ENCODE measurements at regions not wholly inside any gene's neighbourhood (a gene's known extent, or its start where the extent isn't known, plus 50 kb on each side); places are given as distances from the start of the nearest gene placed in this dataset.

DNA sequence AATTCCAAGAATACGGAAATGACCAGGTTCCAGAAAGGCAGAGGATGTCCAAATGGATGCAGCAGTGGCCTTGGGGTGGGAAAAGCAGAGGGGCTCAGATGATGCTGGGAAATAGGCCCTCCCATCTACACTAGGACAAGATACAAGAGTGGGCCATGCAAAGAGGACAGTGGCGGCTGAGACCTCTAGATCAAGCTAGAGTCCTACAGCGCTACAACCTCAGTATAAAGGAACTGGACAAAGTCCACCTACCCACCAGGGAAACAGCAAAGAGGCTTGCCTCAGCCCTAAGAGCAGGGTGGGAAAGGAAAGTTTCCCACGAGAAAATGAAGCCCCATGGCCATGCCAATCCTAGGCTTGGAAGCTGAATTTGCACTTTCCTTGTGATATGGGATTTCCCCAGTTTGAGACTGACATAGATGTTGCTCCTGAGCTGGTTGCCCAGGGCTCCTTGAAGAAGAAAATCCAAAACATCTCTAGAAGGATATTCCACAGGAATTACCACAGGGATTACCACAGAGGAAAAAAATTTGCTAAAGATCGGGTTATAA lies 282.2 kb downstream of the MREG start:
- TF ChIP-seq, protein P1, sequence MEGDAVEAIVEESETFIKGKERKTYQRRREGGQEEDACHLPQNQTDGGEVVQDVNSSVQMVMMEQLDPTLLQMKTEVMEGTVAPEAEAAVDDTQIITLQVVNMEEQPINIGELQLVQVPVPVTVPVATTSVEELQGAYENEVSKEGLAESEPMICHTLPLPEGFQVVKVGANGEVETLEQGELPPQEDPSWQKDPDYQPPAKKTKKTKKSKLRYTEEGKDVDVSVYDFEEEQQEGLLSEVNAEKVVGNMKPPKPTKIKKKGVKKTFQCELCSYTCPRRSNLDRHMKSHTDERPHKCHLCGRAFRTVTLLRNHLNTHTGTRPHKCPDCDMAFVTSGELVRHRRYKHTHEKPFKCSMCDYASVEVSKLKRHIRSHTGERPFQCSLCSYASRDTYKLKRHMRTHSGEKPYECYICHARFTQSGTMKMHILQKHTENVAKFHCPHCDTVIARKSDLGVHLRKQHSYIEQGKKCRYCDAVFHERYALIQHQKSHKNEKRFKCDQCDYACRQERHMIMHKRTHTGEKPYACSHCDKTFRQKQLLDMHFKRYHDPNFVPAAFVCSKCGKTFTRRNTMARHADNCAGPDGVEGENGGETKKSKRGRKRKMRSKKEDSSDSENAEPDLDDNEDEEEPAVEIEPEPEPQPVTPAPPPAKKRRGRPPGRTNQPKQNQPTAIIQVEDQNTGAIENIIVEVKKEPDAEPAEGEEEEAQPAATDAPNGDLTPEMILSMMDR (conservative IDR thresholded peaks at IDR 0.05; ENCODE audit: low read depth): no peak
- ChIA-PET POLR2A (ENCODE audit: low non-redundant PET) (interaction anchor here (0.6 kb wide), 1 partner anchor 88 kb away, joined by 3 read pairs; no protein-coding TSS in a partner anchor), CTCF (interaction anchor here (0.6 kb wide), 1 partner anchor 15 kb away, joined by 3 read pairs; no protein-coding TSS in a partner anchor)
- no peak overlapping the region for H3K27ac ChIP-seq
- DNase-seq (ENCODE audit: low spot score): no peak

DNA sequence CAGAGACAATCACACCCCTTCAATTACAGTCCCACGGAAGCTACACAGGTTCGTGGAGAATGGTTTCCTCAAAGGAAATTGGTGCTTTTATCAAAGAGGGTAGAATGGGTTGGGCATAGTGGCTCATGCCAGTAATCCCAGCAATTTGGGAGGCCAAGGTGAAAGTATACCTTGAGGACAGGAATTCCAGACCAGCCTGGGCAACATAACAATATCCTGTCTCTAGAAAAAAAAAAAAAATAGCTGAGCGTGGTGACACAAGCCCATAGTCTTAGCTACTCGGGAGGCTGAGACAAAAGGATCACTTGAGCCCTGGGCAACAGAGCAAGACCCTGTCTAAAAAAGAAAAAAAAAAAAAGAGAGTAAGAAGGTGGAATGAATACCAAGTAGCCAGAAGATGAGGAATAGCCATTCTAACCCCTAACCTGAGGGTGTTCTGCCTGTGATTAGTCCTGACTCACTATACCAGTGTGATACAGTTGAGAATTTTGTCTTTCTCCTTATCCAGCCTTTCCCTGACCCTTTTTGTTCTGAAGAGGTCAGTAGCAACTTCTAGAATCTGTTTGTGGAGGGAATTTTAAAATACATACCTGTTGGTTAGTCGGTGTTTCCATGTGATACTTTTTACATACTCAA lies 283.2 kb downstream of the MREG start:
- ChIA-PET CTCF (interaction anchor here (0.6 kb wide), 1 partner anchor 14 kb away, joined by 3 read pairs; no protein-coding TSS in a partner anchor), POLR2A (ENCODE audit: low non-redundant PET) (no interaction called here)
- TF ChIP-seq, protein P1 (conservative IDR thresholded peaks at IDR 0.05; ENCODE audit: low read depth): no peak
- H3K27ac ChIP-seq: no peak overlapping the region
- DNase-seq (ENCODE audit: low spot score): no peak

DNA sequence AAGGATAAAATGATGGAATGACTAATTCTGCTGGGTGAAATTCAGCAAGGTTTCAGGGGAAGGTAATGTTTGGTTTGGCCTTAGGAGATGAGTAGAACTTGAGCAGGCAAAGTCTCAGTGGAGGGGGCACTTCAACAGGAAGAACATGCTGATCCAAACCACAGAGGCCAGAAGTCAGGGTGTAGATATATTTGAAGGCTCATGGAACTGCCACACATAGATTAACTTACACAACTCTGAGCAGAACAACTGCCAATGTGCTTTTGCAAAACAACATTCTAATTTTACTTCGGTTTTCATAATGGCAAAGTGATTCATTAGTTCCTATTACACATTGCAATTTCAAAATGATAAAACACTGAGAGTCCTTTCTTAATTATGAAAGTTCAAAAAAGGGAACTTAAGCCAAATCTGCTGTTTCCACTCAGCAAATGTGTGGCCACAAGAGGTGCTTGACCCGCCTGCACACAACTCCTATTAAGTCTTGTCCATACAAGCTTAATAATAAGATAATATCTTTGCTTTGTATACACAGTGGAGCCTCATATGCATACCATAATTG lies 284.8 kb downstream of the MREG start:
- TF ChIP-seq, protein P1 (conservative IDR thresholded peaks at IDR 0.05; ENCODE audit: low read depth): no peak
- CTCF ChIA-PET: no interaction called here
- POLR2A ChIA-PET (ENCODE audit: low non-redundant PET): no interaction called here
- no peak overlapping the region for H3K27ac ChIP-seq
- DNase-seq (ENCODE audit: low spot score): peak; percentile 28

DNA sequence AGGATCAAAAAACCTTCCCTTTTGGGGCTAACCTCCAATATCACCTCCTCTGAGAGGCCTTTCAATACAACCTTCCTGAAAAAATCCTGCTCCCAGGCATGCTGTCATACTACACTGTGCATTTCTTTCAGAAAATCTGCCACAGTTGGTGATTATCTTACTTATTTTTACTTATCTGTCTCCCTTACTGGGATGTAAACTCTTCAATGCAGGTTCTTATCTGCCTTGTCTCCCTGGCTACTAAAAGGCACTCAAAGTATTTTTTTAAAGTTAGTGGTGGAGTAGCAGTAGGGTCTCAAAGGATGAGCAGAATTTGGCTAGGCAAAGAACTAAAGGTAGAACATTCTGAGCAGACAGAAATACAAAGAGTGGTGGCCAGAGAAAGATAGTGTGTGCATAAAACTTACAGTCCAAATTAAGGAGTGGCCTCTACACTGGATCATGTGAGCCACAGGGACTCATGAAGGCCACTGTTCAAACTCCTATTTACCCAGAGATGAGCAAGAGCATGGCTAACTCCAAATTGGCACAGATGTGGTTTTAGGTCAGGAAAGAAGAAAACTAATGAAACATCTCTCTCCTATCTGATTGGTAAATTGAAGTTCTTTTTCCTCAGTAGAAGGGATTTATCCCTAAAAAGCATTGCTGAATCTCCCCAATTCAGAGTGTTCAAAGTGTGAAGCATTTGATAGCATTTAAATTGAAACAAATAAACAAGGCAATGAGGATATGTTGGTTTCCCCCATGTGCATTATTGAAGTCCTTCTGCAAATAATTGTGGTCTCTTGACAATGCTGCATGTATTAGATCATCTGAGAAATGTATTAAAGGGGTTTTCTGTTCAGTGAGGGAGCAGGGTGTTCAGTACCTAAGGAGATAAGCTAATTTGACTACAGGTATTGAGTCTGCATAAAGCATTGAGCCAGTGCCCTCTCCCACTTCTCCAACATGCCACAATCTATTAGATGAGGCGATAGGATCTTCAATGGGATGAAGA lies 285.5 kb downstream of the MREG start:
- ChIA-PET POLR2A (ENCODE audit: low non-redundant PET) (no interaction called here), CTCF (no interaction called here)
- DNase-seq (ENCODE audit: low spot score): no peak
- no peak overlapping the region for H3K27ac ChIP-seq
- TF ChIP-seq, protein P1 (conservative IDR thresholded peaks at IDR 0.05; ENCODE audit: low read depth): no peak

DNA sequence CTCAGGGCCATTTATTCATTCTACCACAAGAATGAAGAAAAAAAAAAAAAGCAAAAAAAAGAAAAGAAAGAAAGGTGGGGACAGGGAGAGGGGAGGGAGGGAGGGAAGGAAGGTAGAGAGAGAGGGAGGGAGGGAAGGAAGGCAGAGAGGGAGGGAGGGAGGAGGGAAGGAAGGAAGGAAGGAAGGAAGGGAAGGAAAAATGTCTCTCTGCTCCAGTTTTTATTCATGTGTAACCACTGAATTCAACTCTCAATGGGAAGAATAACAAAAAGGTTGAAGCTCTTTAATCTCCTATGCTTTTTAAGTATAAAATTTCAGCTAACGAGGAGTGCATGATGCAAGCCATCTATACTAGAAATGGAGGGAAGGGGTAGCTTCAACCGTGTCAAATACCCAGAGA lies 287.3 kb downstream of the MREG start:
- ChIA-PET POLR2A (ENCODE audit: low non-redundant PET) (no interaction called here), CTCF (interaction anchor here (0.7 kb wide), 1 partner anchor 15 kb away, joined by 3 read pairs; no protein-coding TSS in a partner anchor)
- no peak overlapping the region for H3K27ac ChIP-seq

More for the DNA sequence above, 287.3 kb downstream of the MREG start:
- TF ChIP-seq, protein P1 (conservative IDR thresholded peaks at IDR 0.05; ENCODE audit: low read depth): no peak
- DNase-seq (ENCODE audit: low spot score): no peak
